GM11168 (cell line): ENCODE measurements at regions not wholly inside any gene's neighbourhood (a gene's known extent, or its start where the extent isn't known, plus 50 kb on each side); places are given as distances from the start of the nearest gene placed in this dataset.

Experiments
- in situ Hi-C: fragments of 300-500 bp; cut with MboI; formaldehyde crosslinking; loops from one replicate; pipeline ENCODE4 v1.12.0; 2022; ENCODE audit warnings: low sequenced_read_pairs; ENCODE audit not compliant: unreplicated experiment

- in situ Hi-C loops, result no loop called here
Observed at GRCh38 chr11:32005786-32006416, 85.0 kb upstream of the RCN1 start.

- in situ Hi-C loops, result no loop called here
Observed at GRCh38 chr11:32003335-32003734, 87.5 kb upstream of the RCN1 start.

- in situ Hi-C loops, result no loop called here
Observed at GRCh38 chr11:32002311-32002710, 88.6 kb upstream of the RCN1 start.

GRCh38 chr11:31997955-31998354 lies 92.9 kb upstream of the RCN1 start:
- in situ Hi-C loops, result no loop called here

GRCh38 chr11:31996159-31996881 lies 94.6 kb upstream of the RCN1 start:
- in situ Hi-C loops, result no loop called here

GRCh38 chr11:31995525-31996094 lies 95.3 kb upstream of the RCN1 start:
- in situ Hi-C loops, result no loop called here

GRCh38 chr11:31995032-31995431 lies 95.8 kb upstream of the RCN1 start:
- in situ Hi-C loops, result no loop called here

GRCh38 chr11:31987118-31988005 lies 103.5 kb upstream of the RCN1 start:
- in situ Hi-C loops, result no loop called here

- in situ Hi-C loops, result no loop called here
Observed at GRCh38 chr11:31986201-31986889, 104.5 kb upstream of the RCN1 start.

- in situ Hi-C loops, result no loop called here
Observed at GRCh38 chr11:31981457-31981856, 109.4 kb upstream of the RCN1 start.

- in situ Hi-C loops, result no loop called here
Observed at GRCh38 chr11:31977343-31977742, 113.5 kb upstream of the RCN1 start.

- in situ Hi-C loops, result loop anchor here (25.0 kb wide), 1 partner anchor 337 kb away; no protein-coding TSS in a partner anchor
Observed at GRCh38 chr11:31974366-31975136, 116.3 kb upstream of the RCN1 start.

- in situ Hi-C loops, result loop anchor here (25.0 kb wide), 1 partner anchor 336 kb away; no protein-coding TSS in a partner anchor
Observed at GRCh38 chr11:31973172-31973571, 117.7 kb upstream of the RCN1 start.

GRCh38 chr11:31972623-31973022 lies 118.3 kb upstream of the RCN1 start:
- in situ Hi-C loops, result loop anchor here (25.0 kb wide), 1 partner anchor 335 kb away; no protein-coding TSS in a partner anchor

- in situ Hi-C loops, result loop anchor here (25.0 kb wide), 1 partner anchor 332 kb away; no protein-coding TSS in a partner anchor
Observed at GRCh38 chr11:31969359-31969702, 121.5 kb upstream of the RCN1 start.

- in situ Hi-C loops, result loop anchor here (25.0 kb wide), 1 partner anchor 331 kb away; no protein-coding TSS in a partner anchor
Observed at GRCh38 chr11:31968461-31969358, 122.2 kb upstream of the RCN1 start.

- in situ Hi-C loops, result loop anchor here (25.0 kb wide), 1 partner anchor 330 kb away; no protein-coding TSS in a partner anchor
Observed at GRCh38 chr11:31967404-31968130, 123.3 kb upstream of the RCN1 start.
